H1 (cell line): ENCODE measurements at regions not wholly inside any gene's neighbourhood (a gene's known extent, or its start where the extent isn't known, plus 50 kb on each side); places are given as distances from the start of the nearest gene placed in this dataset.

ENCODE experiments used
- ATF2 ChIP-seq: IDR thresholded peaks from 2 replicates; pipeline ENCODE4 v1.6.1; 2012; ENCODE audit warnings: low read length, inconsistent platforms
- HDAC6 ChIP-seq: IDR thresholded peaks from one replicate; pipeline ENCODE4 v1.7.1; 2012; ENCODE audit warnings: low read depth, mild to moderate bottlenecking, inconsistent platforms, low read length, moderate library complexity
- KDM4A ChIP-seq: IDR thresholded peaks from one replicate; pipeline ENCODE4 v1.7.1; 2012; ENCODE audit warnings: low read depth, mild to moderate bottlenecking, moderate library complexity, low read length, inconsistent platforms; ENCODE audit not compliant: severe bottlenecking
- NRF1 ChIP-seq: IDR thresholded peaks from 2 replicates; pipeline ENCODE4 v1.6.1; 2011; ENCODE audit warnings: mild to moderate bottlenecking, low read depth, low read length, improper control_type of control experiment
- PHF8 ChIP-seq: fragments of 200-600 bp; sonication (generic); conservative IDR thresholded peaks from 2 replicates; pipeline ENCODE4 v1.7.1; 2012; ENCODE audit warnings: low read depth, mild to moderate bottlenecking, inconsistent platforms, low read length, moderate library complexity
- ZNF274 ChIP-seq: IDR thresholded peaks from 2 replicates; pipeline ENCODE4 v1.7.0; 2012; ENCODE audit warnings: low read length, borderline replicate concordance; ENCODE audit errors: extremely low read depth

- TF ChIP-seq ZNF274 (no peak), KDM4A (no peak), NRF1 (no peak), HDAC6 (no peak), PHF8 (no peak), ATF2 (no peak)
Observed at GRCh38 chr16:26816885-26817571, 249.7 kb upstream of the C16orf82 start (continued).
